Vagina (tissue), 2 donors: ENCODE measurements at regions not wholly inside any gene's neighbourhood (a gene's known extent, or its start where the extent isn't known, plus 50 kb on each side); places are given as distances from the start of the nearest gene placed in this dataset.

ENCODE experiments used
- POLR2A ChIP-seq, 2 donors: fragments of 450-650 bp; IDR thresholded peaks; one replicate each; pipeline ENCODE4 v1.6.1; 2017; ENCODE audit warnings: antibody characterized with exemption in 2 of 2, mild to moderate bottlenecking in 2 of 2, moderate library complexity in 2 of 2
- POLR2AphosphoS5 ChIP-seq, 2 donors: sonication (generic); formaldehyde crosslinking; IDR thresholded peaks; one replicate each; pipeline ENCODE4 v1.9.0; 2017; ENCODE audit warnings: antibody characterized with exemption in 2 of 2, mild to moderate bottlenecking in 2 of 2, low read depth in 1 of 2; ENCODE audit not compliant: insufficient read depth in 1 of 2
- TF ChIP-seq, protein P1 (sequence below), 3 experiments: fragments of 450-650 bp in 2 of 3; fragments of 200-600 bp in 1 of 3; sonication (generic) in 1 of 3; IDR thresholded peaks; one replicate each; pipeline ENCODE4 v1.5.1; 2017 to 2019; ENCODE audit warnings: antibody characterized with exemption in 3 of 3, mild to moderate bottlenecking in 2 of 3, moderate library complexity in 2 of 3

DNA sequence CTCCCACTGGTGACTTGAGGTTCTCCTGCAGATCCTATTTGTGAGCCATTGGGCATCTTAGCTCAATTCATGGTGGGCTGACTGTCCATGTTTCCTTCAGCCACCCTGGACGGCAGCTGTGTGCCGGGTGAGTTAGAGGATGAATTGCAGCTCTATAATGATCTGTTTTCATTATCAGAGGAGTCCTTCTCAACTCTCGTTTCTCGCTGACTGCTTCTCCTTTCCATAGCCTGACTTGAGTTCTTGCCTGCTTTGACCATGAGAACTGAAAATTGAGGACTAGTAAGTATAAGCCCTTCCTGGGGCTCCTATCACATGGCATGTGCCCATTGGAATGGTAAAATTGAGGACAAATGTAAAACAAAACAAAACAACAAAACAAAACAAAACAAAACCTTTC is 121.8 kb downstream of the CDC42EP3 start:
- TF ChIP-seq POLR2A (IDR thresholded peaks at IDR 0.05) (no peak), POLR2AphosphoS5 (IDR thresholded peaks at IDR 0.05; ENCODE audit: insufficient read depth in 1 of 2, low read depth in 1 of 2) (no peak)
- TF ChIP-seq, protein P1, sequence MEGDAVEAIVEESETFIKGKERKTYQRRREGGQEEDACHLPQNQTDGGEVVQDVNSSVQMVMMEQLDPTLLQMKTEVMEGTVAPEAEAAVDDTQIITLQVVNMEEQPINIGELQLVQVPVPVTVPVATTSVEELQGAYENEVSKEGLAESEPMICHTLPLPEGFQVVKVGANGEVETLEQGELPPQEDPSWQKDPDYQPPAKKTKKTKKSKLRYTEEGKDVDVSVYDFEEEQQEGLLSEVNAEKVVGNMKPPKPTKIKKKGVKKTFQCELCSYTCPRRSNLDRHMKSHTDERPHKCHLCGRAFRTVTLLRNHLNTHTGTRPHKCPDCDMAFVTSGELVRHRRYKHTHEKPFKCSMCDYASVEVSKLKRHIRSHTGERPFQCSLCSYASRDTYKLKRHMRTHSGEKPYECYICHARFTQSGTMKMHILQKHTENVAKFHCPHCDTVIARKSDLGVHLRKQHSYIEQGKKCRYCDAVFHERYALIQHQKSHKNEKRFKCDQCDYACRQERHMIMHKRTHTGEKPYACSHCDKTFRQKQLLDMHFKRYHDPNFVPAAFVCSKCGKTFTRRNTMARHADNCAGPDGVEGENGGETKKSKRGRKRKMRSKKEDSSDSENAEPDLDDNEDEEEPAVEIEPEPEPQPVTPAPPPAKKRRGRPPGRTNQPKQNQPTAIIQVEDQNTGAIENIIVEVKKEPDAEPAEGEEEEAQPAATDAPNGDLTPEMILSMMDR (IDR thresholded peaks at IDR 0.05): no peak
